ENCODE measurements at regions not wholly inside any gene's neighbourhood (a gene's known extent, or its start where the extent isn't known, plus 50 kb on each side); places are given as distances from the start of the nearest gene placed in this dataset.

DNA sequence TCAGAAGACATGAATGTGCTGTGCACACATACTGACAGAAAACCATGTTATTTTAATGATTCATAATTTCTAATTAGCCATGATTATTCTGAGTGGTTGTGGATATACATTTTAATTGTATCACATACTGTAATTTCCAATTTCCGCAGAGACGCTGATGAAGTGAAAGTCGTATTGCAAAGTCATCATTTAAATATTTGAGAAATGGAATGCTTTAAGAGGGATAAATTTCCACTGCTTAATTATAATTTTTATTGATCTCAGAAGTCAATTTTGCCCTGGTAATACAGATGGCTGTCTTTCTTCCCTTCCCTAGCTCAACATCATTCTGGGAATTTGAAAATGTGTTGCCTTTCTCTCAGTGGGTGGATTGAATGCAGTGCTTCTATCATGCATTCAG, 819.3 kb downstream of the ROBO2 start:
- DNase-seq = no peak
- intact Hi-C loops (cut with DNase I) = no loop called here
- H3K9me3 ChIP-seq = no peaks in the 10 kb centered on the region
- no peak overlapping the region for H3K4me3 ChIP-seq
- H3K27me3 ChIP-seq = no peaks in the 10 kb centered on the region
- H3K36me3 ChIP-seq = no peaks in the 10 kb centered on the region
- no peaks in the 10 kb centered on the region for H3K4me1 ChIP-seq
- no peak overlapping the region for H3K27ac ChIP-seq
- H3K9ac ChIP-seq (ENCODE audit: low read depth in 2 of 2, low read length in 2 of 2) = no peak overlapping the region
- TF ChIP-seq, protein P1, sequence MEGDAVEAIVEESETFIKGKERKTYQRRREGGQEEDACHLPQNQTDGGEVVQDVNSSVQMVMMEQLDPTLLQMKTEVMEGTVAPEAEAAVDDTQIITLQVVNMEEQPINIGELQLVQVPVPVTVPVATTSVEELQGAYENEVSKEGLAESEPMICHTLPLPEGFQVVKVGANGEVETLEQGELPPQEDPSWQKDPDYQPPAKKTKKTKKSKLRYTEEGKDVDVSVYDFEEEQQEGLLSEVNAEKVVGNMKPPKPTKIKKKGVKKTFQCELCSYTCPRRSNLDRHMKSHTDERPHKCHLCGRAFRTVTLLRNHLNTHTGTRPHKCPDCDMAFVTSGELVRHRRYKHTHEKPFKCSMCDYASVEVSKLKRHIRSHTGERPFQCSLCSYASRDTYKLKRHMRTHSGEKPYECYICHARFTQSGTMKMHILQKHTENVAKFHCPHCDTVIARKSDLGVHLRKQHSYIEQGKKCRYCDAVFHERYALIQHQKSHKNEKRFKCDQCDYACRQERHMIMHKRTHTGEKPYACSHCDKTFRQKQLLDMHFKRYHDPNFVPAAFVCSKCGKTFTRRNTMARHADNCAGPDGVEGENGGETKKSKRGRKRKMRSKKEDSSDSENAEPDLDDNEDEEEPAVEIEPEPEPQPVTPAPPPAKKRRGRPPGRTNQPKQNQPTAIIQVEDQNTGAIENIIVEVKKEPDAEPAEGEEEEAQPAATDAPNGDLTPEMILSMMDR (IDR thresholded peaks at IDR 0.05) = no peak

GRCh38 chr3:77868725-77869124, 828.8 kb downstream of the ROBO2 start:
- DNase-seq = no peak
- Histone ChIP-seq H3K9me3 (no peaks in the 10 kb centered on the region), H3K27me3 (no peaks in the 10 kb centered on the region), H3K4me1 (no peaks in the 10 kb centered on the region), H3K4me3 (no peak overlapping the region), H3K36me3 (no peaks in the 10 kb centered on the region), H3K27ac (no peak overlapping the region), H3K9ac (ENCODE audit: low read depth in 2 of 2, low read length in 2 of 2) (no peak overlapping the region)
- intact Hi-C loops (cut with DNase I) = no loop called here
- TF ChIP-seq, protein P1 (IDR thresholded peaks at IDR 0.05) = no peak

DNA sequence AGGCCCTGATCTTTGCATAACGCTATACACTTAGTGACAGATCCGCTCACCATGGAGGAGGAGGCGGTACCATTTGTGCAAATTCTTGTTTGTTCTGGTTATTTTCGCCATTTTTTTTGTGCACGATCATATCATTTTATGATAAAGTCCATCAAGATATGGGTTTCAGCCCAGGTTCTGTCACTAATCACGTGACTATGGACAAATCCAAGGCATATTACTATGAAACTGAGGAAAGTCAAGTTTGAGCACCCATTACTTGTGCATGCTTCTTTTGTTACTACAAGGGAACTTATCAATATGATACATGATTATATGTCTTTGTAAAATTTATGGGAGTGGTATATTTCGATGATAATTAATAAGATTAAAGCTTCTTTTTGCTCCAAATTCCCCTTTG, 829.5 kb downstream of the ROBO2 start:
- intact Hi-C loops (cut with DNase I) = no loop called here
- DNase-seq = no peak
- Histone ChIP-seq H3K27ac (no peak overlapping the region), H3K4me3 (no peak overlapping the region), H3K4me1 (no peaks in the 10 kb centered on the region), H3K27me3 (no peaks in the 10 kb centered on the region), H3K9me3 (no peaks in the 10 kb centered on the region), H3K9ac (ENCODE audit: low read depth in 2 of 2, low read length in 2 of 2) (no peak overlapping the region), H3K36me3 (no peaks in the 10 kb centered on the region)
- TF ChIP-seq, protein P1 (IDR thresholded peaks at IDR 0.05) = no peak

- no peak overlapping the region for H3K27ac ChIP-seq
- no peaks in the 10 kb centered on the region for H3K9me3 ChIP-seq
- no peaks in the 10 kb centered on the region for H3K4me1 ChIP-seq
- intact Hi-C loops (cut with DNase I) = no loop called here
- H3K9ac ChIP-seq (ENCODE audit: low read depth in 2 of 2, low read length in 2 of 2) = no peak overlapping the region
- H3K27me3 ChIP-seq = no peaks in the 10 kb centered on the region
- no peaks in the 10 kb centered on the region for H3K36me3 ChIP-seq
- DNase-seq = no peak
- TF ChIP-seq, protein P1 (IDR thresholded peaks at IDR 0.05) = no peak
- H3K4me3 ChIP-seq = no peak overlapping the region
Observed at GRCh38 chr3:77871436-77871835, 831.5 kb downstream of the ROBO2 start.

DNA sequence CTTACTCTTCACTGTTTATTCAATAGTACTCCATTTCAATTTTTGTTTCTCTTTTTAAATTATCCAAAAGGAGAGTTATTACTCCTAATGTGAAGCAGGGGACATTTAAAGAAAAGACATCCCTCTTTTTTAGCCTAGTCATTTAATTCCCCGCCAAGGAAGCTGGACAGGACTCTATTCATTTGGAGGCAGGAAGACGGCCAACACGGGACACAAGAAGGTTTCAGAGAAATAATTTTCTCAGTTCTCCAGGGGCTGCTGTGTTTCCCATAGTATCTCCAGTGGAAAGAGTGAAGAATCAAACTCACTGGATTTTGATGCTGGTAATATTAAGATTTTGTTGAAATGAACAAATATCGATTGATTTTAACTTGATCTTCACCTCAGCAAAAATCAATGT, 833.7 kb downstream of the ROBO2 start:
- TF ChIP-seq, protein P1 (IDR thresholded peaks at IDR 0.05) = no peak

GRCh38 chr3:77885381-77885780, 845.5 kb downstream of the ROBO2 start:
- intact Hi-C loops (cut with DNase I) = no loop called here
- H3K9ac ChIP-seq (ENCODE audit: low read depth in 2 of 2, low read length in 2 of 2) = no peak overlapping the region
- no peak for DNase-seq
- no peaks in the 10 kb centered on the region for H3K9me3 ChIP-seq
- H3K4me3 ChIP-seq = no peak overlapping the region
- TF ChIP-seq, protein P1 (IDR thresholded peaks at IDR 0.05) = no peak
- H3K27me3 ChIP-seq = no peaks in the 10 kb centered on the region
- H3K27ac ChIP-seq = no peak overlapping the region
- H3K36me3 ChIP-seq = no peaks in the 10 kb centered on the region
- H3K4me1 ChIP-seq = no peaks in the 10 kb centered on the region

More for the DNA sequence above, 833.7 kb downstream of the ROBO2 start:
- H3K4me3 ChIP-seq = no peak overlapping the region
- no peak overlapping the region for H3K27ac ChIP-seq
- no peaks in the 10 kb centered on the region for H3K4me1 ChIP-seq
- DNase-seq = no peak
- intact Hi-C loops (cut with DNase I) = no loop called here
- no peaks in the 10 kb centered on the region for H3K36me3 ChIP-seq
- no peak overlapping the region for H3K9ac ChIP-seq (ENCODE audit: low read depth in 2 of 2, low read length in 2 of 2)
- H3K27me3 ChIP-seq = no peaks in the 10 kb centered on the region
- no peaks in the 10 kb centered on the region for H3K9me3 ChIP-seq

Measured in colonic mucosa (tissue), 4 donors.